Naive thymus-derived CD8-positive, alpha-beta T cell (primary cell): ENCODE measurements at regions not wholly inside any gene's neighbourhood (a gene's known extent, or its start where the extent isn't known, plus 50 kb on each side); places are given as distances from the start of the nearest gene placed in this dataset.
"Not testable (repeated sequence)": the region's sequence is repeated elsewhere in the genome, so short reads cannot be mapped to it uniquely, and the experiment has no call there.

Source experiments
- ATAC-seq, 2 donors: fragments of 150-1000 bp; cut with Tn5 transposase in 1 of 2; sonication (Bioruptor Pico), chemical (Tn5 transposase) in 1 of 2; 1 replicate in 1 of 2; 2 replicates in 1 of 2; pipeline ENCODE4 v1.10.0; 2021; ENCODE audit warnings: mild to moderate bottlenecking in 2 of 2, moderate library complexity in 2 of 2
- POLR2A ChIA-PET: fragments of 350-600 bp; sonication (Branson Sonifier 250); formaldehyde crosslinking; loops from one replicate; lab custom pipeline; 2021; ENCODE audit warnings: antibody characterized with exemption; lab: Charles Lee
- DNase-seq, 10 donors: peaks; one replicate each; pipeline versions ENCODE4 v3.0.0 to v3.0.0-alpha.2; 2020 to 2022
- H3K27ac Mint-ChIP-seq, 10 donors: one replicate each; pipeline ENCODE4 v1.8.0; 2020 to 2022; ENCODE audit warnings: mild to moderate bottlenecking in 10 of 10, mixed read lengths in 10 of 10, moderate library complexity in 4 of 10, inconsistent platforms in 1 of 10
- H3K27me3 Mint-ChIP-seq, 5 donors: one replicate each; pipeline ENCODE4 v1.8.0; 2021 to 2022; ENCODE audit warnings: mixed read lengths in 5 of 5
- H3K36me3 Mint-ChIP-seq, 3 donors: one replicate each; pipeline ENCODE4 v1.8.0; 2020 to 2022; ENCODE audit warnings: mixed read lengths in 3 of 3, mild to moderate bottlenecking in 2 of 3, inconsistent platforms in 1 of 3
- H3K4me1 Mint-ChIP-seq, 4 donors: one replicate each; pipeline ENCODE4 v1.8.0; 2021 to 2022; ENCODE audit warnings: mixed read lengths in 4 of 4
- H3K4me3 Mint-ChIP-seq, 10 donors: one replicate each; pipeline ENCODE4 v1.8.0; 2020 to 2022; ENCODE audit warnings: mild to moderate bottlenecking in 10 of 10, mixed read lengths in 10 of 10, moderate library complexity in 6 of 10, inconsistent platforms in 1 of 10
- H3K9me3 Mint-ChIP-seq, 9 donors: one replicate each; pipeline ENCODE4 v1.8.0; 2020 to 2022; ENCODE audit warnings: mixed read lengths in 9 of 9, mild to moderate bottlenecking in 3 of 9, inconsistent platforms in 1 of 9, moderate library complexity in 1 of 9

DNA sequence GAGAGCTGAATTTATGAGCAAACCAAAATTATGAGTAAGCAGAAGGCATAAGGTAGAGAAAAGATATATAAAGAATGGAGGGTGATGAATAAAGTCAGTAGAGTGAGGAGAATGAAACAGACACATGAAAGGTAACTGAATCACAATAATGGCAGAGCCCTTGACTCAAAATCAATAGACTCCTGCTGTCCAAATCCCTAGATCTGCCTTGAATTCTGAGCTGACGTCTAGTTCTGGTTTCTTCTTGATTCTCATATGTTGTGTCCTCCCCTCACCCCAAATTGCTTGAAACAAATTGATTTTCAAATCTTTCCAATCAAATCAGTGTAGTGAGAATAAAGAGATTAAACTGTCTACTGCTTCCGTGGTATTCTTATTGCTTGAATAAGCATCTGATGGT is 86.6 kb upstream of the IQCM start:
- no peak for ATAC-seq
- Mint-ChIP-seq H3K4me3 (no peak overlapping the region), H3K27me3 (peaks cover 0 to 12% (median 2%) of the 10 kb centered on the region in 5 donors), H3K36me3 (no peaks in the 10 kb centered on the region), H3K4me1 (peaks cover 0 to 2% (median 0%) of the 10 kb centered on the region in 4 donors), H3K27ac (no peak overlapping the region), H3K9me3 (no peaks in the 10 kb centered on the region)
- DNase-seq, result no peak
- POLR2A ChIA-PET, result no interaction called here

DNA sequence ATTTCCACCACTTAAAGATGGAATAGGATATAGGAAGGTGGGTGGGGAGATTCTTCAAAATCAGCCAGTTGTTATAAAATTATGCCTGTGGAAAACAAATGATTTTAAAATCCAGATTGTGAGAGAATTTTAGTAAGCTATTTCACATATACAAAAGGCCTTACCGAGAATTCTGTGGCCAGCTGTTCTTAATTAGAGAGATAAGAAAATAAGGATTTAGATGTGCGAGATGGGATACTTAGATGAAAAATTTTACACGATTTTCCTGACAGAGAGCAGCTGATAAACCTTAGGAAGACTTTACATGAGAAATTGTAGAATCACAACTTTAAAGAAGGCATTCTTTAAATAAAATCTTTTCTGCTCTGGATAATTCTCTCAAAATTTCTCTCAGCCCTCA is 94.5 kb upstream of the IQCM start:
- POLR2A ChIA-PET, result no interaction called here
- ATAC-seq (no peak), DNase-seq (no peak)
- H3K27me3 Mint-ChIP-seq, result peaks cover 1 to 16% (median 5%) of the 10 kb centered on the region in 5 donors
- no peaks in the 10 kb centered on the region for H3K9me3 Mint-ChIP-seq
- H3K4me3 Mint-ChIP-seq, result no peak overlapping the region
- H3K36me3 Mint-ChIP-seq, result no peaks in the 10 kb centered on the region
- no peak overlapping the region for H3K27ac Mint-ChIP-seq
- H3K4me1 Mint-ChIP-seq, result no peaks in the 10 kb centered on the region

DNA sequence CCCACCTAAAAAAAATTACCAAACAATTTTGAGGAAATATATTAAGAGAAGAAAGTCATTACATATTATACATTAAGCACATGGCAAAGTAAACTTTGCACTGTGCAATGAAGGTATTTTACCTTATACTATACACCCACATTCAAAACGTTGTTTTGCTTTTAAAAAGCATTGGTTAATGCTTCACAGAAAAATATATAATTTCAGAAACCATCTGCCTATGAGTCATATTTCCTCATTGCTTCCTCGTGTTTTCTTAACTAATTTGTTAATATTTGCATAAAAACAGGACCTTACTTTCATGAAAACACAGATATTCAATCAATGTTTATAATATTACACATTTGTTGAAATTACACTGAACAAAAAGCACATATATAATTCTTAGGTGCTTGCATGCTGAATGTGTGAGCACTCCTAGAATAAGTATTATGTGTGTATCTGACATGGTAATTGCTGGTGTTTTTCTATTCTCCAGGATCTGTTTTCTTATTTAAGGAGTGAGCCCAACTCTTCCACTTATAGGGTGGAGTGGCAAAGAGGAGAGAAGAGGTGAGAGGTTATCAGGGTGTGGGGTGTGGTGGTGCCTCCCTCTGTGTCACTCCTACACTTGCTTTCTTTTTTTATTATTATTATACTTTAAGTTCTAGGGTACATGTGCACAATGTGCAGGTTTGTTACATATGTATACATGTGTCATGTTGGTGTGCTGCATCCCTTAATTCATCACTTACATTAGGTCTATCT is 95.1 kb upstream of the IQCM start:
- H3K36me3 Mint-ChIP-seq, result no peaks in the 10 kb centered on the region
- H3K27ac Mint-ChIP-seq, result no peak overlapping the region
- H3K4me1 Mint-ChIP-seq, result no peaks in the 10 kb centered on the region
- ATAC-seq, result no peak
- no peaks in the 10 kb centered on the region for H3K9me3 Mint-ChIP-seq
- no peak for DNase-seq
- H3K27me3 Mint-ChIP-seq, result peaks cover 1 to 19% (median 5%) of the 10 kb centered on the region in 5 donors
- H3K4me3 Mint-ChIP-seq, result no peak overlapping the region
- POLR2A ChIA-PET, result no interaction called here

DNA sequence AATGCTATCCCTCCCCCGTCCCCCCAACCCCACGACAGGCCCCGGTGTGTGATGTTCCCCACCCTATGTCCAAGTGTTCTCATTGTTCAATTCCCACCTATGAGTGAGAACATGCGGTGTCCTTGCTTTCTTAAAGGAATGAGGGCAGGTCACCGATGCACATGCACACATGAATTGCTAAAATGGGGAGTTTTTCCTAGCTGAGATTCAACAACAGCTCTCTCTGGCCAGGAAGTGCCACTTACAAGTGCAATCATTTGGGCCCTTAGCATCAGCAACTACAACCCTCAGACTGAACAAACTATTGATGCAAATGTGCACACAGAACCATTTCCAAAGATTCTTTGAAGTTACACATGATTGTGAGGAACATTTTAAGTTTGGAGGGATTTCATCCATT is 95.7 kb upstream of the IQCM start:
- H3K4me1 Mint-ChIP-seq, result no peaks in the 10 kb centered on the region
- DNase-seq, result no peak
- peaks cover 1 to 19% (median 5%) of the 10 kb centered on the region in 5 donors for H3K27me3 Mint-ChIP-seq
- H3K4me3 Mint-ChIP-seq, result no peak overlapping the region
- H3K36me3 Mint-ChIP-seq, result no peaks in the 10 kb centered on the region
- POLR2A ChIA-PET, result no interaction called here
- H3K9me3 Mint-ChIP-seq, result no peaks in the 10 kb centered on the region
- no peak for ATAC-seq
- no peak overlapping the region for H3K27ac Mint-ChIP-seq

DNA sequence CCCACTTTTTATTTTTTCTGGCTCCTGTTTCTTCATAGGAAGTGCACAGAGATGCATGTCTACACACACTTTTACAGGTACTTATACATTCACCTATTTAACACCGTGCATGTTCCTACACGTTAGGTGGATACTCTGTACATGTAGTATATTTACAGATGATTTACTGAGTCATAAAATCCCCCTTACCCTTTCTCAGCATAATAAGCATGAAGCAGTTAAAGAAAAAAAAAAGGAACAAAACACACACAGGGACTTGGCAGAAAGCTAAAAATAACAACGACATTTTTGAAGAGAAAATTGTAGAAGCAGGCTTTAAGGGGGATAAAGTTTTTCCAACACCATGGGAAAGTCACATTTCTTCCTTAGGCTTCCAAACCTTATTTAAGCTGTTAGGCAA is 96.4 kb upstream of the IQCM start:
- no peak for ATAC-seq
- no peaks in the 10 kb centered on the region for H3K9me3 Mint-ChIP-seq
- no peak for DNase-seq
- H3K4me1 Mint-ChIP-seq, result no peaks in the 10 kb centered on the region
- H3K27ac Mint-ChIP-seq, result peak overlapping the region in 1 of 10 donors; percentile 28
- H3K36me3 Mint-ChIP-seq, result no peaks in the 10 kb centered on the region
- H3K4me3 Mint-ChIP-seq, result no peak overlapping the region
- POLR2A ChIA-PET, result no interaction called here
- H3K27me3 Mint-ChIP-seq, result peaks cover 1 to 19% (median 5%) of the 10 kb centered on the region in 5 donors

DNA sequence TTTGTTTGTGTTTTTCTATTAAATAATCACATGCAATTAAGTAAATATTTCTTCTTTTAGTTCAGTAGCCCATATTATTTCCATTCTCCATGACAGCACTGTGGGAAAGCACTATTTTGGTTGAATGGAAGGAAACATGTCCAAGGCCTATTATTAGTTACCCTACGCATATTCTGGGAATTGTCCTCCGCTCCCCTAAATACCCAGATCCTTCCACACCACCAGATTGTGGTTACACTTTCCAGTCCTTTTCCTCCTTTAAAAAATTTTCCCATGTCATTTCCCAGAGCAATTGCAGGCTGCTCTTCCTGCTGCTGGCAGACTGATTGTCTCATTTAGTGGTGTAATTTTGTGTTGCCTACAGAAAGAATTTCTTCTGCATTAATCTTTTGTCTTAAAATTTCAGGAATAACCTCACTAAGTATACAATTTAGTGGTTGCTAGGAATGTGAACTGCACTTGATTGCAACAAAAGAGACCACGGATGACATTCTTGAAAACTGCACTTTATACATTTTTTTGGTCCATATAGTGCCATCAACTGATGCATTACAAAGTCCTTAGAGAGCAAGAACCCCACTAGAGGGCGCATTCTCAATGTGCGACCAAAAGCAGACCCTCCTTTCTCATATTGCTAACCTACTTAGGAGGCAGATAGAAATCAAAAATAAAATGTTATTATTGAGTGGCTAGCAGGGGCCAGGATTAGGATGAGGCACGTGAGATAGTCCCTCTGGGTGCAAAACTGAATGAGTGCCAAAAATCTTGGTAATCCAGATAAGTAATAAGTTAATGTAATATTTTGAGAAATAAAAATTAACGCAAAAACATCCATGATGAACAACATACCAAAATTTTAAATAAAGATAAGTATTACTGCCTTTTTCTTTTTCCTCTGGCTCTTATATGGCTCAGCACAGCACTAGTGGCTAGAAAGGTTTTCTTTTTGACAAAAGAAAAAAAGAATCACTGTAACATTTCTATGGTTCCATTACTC is 98.8 kb upstream of the IQCM start:
- Mint-ChIP-seq H3K9me3 (no peaks in the 10 kb centered on the region), H3K27me3 (peaks cover 1 to 19% (median 5%) of the 10 kb centered on the region in 5 donors), H3K4me1 (no peaks in the 10 kb centered on the region), H3K27ac (no peak overlapping the region), H3K4me3 (no peak overlapping the region), H3K36me3 (no peaks in the 10 kb centered on the region)
- ATAC-seq (no peak), DNase-seq (no peak)
- POLR2A ChIA-PET, result no interaction called here

DNA sequence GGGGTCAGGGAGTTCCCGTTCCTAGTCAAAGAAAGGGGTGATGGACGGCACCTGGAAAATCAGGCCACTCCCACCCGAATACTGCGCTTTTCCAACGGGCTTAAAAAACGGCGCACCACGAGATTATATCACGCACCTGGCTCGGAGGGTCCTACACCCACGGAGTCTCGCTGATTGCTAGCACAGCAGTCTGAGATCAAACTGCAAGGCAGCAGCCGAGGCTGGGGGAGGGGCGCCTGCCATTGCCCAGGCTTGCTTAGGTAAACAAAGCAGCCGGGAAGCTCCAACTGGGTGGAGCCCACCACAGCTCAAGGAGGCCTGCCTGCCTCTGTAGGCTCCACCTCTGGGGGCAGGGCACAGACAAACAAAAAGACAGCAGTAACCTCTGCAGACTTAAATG is 100.1 kb upstream of the IQCM start:
- H3K4me1 Mint-ChIP-seq, DNase-seq, H3K9me3 Mint-ChIP-seq, ATAC-seq, H3K27ac Mint-ChIP-seq, POLR2A ChIA-PET, H3K36me3 Mint-ChIP-seq, H3K4me3 Mint-ChIP-seq: not testable (repeated sequence)
- peaks cover 1 to 19% (median 5%) of the 10 kb centered on the region in 5 donors for H3K27me3 Mint-ChIP-seq

DNA sequence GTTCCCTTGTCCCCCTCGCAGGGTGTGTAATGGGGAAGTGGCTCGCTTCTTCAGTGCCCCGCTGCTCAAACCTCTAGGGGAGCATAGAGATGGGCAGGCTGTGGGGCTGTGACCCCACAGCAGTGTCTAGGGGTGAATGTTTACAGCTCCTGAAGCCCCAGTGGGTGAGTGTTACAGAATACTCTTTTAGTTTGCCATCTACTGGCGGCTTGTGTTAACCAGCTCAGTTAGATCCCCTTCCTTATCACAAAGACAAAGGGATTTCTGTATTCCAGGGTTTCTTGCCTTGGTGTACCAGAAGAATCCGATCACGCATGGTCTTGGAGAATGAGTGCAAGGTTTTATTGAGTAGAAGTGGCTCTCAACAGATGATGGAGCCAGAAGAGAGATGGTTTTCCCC is 108.1 kb upstream of the IQCM start:
- Mint-ChIP-seq H3K27me3 (no peaks in the 10 kb centered on the region), H3K36me3 (no peaks in the 10 kb centered on the region), H3K4me1 (no peaks in the 10 kb centered on the region), H3K9me3 (peaks cover 0 to 3% (median 0%) of the 10 kb centered on the region in 9 donors), H3K27ac (no peak overlapping the region), H3K4me3 (no peak overlapping the region)
- POLR2A ChIA-PET, result no interaction called here
- no peak for ATAC-seq
- DNase-seq, result no peak

DNA sequence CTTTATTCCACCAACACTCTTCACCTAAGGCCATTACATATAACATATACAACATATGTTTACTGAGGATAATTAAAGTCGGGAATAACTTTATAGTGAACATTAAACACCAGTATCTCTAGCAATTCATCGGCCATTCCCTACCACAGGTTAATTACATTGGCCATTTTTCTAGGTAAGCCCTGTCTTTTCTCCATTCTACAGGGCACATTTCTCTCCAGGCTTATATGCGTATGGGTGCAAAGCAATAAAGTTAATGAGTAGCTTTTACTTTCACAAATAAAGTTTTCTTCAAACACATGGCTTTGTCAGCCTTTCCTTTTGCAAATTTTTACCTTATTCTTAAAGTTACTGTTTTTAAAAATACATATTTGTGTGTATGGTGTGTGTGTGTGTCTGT is 111.9 kb upstream of the IQCM start:
- Mint-ChIP-seq H3K36me3 (no peaks in the 10 kb centered on the region), H3K27ac (no peak overlapping the region), H3K9me3 (peaks cover 0 to 3% (median 0%) of the 10 kb centered on the region in 9 donors), H3K27me3 (no peaks in the 10 kb centered on the region), H3K4me1 (no peaks in the 10 kb centered on the region), H3K4me3 (no peak overlapping the region)
- ATAC-seq, result no peak
- no peak for DNase-seq
- POLR2A ChIA-PET, result no interaction called here

DNA sequence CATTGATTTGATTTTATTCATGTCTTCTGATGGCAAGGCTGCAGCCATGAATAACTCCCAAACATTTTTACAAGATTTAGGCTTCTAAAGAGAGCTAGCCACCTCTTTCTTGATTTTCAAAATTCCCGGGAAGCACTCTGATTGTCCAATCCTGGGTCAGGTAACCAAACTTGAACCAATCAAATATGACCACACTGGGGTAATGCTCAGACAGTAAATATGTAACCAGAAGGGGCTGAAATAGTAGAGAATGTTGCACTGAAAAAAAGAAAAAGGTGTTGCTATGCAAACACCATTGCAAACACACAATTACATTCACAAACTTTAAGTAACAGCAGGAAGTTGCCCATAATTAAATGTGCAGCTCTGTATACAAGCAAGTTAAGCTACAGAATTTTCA is 112.9 kb upstream of the IQCM start:
- ATAC-seq, result no peak
- no peak overlapping the region for H3K4me3 Mint-ChIP-seq
- no peaks in the 10 kb centered on the region for H3K36me3 Mint-ChIP-seq
- DNase-seq, result no peak
- no peak overlapping the region for H3K27ac Mint-ChIP-seq
- H3K4me1 Mint-ChIP-seq, result no peaks in the 10 kb centered on the region
- H3K27me3 Mint-ChIP-seq, result peaks cover 0 to under 1% (median 0%) of the 10 kb centered on the region in 5 donors
- peaks cover 0 to 3% (median 0%) of the 10 kb centered on the region in 9 donors for H3K9me3 Mint-ChIP-seq
- POLR2A ChIA-PET, result no interaction called here

DNA sequence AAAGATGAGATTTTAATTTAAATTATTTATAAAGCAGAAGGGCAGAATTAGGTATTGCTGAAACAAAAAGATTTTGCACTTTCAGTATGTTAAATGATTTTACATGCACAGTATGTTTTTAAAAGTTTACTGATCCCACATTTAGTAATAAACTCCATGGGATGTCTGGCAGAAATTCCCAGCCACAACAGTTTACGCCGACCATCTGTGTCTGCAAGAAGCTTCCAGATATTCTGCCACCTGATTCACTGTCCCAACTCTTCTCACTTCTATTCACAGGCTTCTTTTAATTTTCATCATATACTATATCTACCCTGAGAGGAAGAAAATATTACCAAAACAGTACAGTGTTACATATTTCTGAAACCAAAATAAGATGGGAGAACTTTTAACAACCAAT is 115.8 kb upstream of the IQCM start:
- Mint-ChIP-seq H3K9me3 (no peaks in the 10 kb centered on the region), H3K4me1 (no peaks in the 10 kb centered on the region), H3K36me3 (no peaks in the 10 kb centered on the region), H3K27me3 (peaks cover 0 to 7% (median 3%) of the 10 kb centered on the region in 5 donors), H3K4me3 (no peak overlapping the region), H3K27ac (no peak overlapping the region)
- ATAC-seq, result no peak
- POLR2A ChIA-PET, result no interaction called here
- DNase-seq, result no peak

DNA sequence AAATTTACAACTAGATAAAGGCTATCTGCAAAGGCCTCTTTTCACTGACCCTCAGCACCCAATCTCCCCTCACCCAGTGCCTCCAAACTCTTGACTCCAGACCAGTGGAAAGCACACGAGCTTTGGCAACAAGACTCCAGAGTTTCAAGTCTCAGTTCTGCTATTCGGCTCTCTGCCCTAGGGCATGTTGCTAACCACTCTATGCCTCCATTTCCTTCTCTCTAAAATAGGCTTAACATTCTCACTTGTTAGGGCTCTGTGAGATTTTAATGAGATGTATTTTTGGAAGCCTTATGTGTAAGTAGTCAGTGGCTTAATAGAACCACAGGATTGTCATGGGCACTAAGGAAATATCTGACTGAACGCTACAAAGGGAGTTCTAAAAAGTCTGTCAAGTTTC is 116.5 kb upstream of the IQCM start:
- Mint-ChIP-seq H3K27me3 (peaks cover 2 to 15% (median 5%) of the 10 kb centered on the region in 5 donors), H3K27ac (no peak overlapping the region), H3K4me3 (no peak overlapping the region), H3K36me3 (no peaks in the 10 kb centered on the region), H3K9me3 (peaks cover 0 to 3% (median 0%) of the 10 kb centered on the region in 9 donors), H3K4me1 (no peaks in the 10 kb centered on the region)
- ATAC-seq (no peak), DNase-seq (no peak)
- POLR2A ChIA-PET, result no interaction called here

DNA sequence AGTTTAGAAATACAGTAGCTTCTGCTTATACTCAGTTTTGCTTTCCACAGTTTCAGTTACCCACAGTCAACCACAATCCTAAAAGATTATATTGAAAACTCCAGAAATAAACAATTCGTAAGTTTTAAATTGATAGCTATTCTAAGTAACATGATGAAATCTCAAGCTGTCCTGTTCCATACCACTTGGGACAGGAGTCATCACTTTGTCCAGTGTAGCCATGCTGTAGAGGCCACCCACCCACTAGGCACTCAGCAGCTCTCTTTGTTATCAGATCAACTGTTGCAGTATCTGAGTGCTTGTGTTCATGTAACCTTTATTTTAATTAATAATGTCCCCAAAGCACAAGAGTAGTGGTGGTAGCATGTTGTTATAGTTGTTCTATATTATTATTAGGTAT is 117.5 kb upstream of the IQCM start:
- H3K4me1 Mint-ChIP-seq, result no peaks in the 10 kb centered on the region
- H3K27me3 Mint-ChIP-seq, result peaks cover 2 to 17% (median 5%) of the 10 kb centered on the region in 5 donors
- peaks cover 0 to 5% (median 0%) of the 10 kb centered on the region in 9 donors for H3K9me3 Mint-ChIP-seq
- POLR2A ChIA-PET, result no interaction called here
- no peak for DNase-seq
- no peaks in the 10 kb centered on the region for H3K36me3 Mint-ChIP-seq
- no peak overlapping the region for H3K4me3 Mint-ChIP-seq
- H3K27ac Mint-ChIP-seq, result no peak overlapping the region
- no peak for ATAC-seq
